ENCODE measurements at regions not wholly inside any gene's neighbourhood (a gene's known extent, or its start where the extent isn't known, plus 50 kb on each side); places are given as distances from the start of the nearest gene placed in this dataset.
"Not testable (repeated sequence)": the region's sequence is repeated elsewhere in the genome, so short reads cannot be mapped to it uniquely, and the experiment has no call there.

DNA sequence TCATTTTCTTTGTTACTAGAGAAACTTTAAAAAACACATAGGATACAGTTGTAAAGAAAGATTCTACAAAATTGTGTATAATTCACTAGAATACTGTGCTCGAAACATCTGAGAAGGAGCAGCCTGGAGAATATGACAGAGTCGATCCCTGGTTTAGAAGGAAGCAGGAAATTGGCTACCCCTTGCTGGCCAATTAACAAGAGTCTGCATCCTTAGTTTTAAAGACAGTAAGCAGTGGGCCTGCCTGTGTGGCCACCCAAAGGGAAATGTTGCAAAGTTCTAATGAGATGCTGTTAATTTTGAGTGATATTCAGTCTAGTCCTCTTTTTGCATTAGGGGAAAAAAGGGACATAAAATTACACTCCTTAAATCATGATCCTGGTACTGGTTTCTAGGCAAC lies 988.6 kb downstream of the PCDH17 start:
- no peak for DNase-seq (ENCODE audit: low spot score)

DNA sequence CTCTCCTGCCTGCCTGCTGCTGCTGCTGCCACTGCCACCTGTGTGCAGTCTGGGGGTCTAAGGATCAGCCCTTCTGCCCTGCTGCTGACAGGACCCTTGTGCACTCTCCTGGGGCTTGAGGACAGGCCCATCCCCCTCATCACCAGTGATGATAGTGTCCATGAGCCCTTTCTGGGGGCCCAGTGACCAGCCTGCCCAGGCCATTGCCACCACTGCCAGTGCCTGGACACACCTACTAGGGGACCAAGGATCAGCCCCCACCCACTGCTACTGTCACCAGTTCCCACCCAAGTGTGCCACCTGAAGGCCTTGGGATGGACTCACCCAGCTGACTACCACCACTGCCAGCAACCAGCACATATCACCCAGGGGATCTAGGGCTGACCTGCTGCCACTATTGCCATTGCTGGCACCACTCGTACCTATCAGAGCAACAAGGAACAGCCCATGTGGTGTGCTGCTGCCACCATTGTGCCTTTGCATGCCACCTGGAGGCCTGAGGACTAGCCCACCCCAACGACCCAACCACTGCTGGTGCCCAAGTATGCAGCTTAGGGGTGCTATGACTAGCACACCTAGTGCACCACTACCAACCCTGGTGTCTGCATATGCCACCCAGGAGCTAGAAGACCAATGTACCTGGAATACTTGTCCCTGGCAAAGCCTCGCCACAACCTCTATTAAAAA lies 994.3 kb downstream of the PCDH17 start:
- DNase-seq (ENCODE audit: low spot score), result no peak

DNA sequence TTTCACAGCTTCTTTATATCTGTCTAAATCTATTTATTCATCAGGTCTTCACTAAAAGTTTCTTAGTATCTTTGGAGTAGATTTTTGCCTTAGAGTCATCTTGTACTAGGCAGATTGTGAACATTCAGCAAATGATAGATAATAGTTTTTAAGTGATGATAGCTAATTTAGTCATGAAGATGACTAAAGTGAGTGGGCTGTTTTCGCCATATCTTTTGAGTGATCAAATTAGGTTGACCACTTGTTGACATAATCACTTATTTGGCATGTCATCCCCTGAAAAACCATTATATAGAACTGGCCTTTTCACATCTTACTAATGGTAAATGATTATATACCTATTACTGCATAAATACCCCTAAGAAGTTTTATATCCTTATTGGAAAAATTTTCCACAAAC lies 999.2 kb downstream of the PCDH17 start:
- no peak for DNase-seq (ENCODE audit: low spot score)

- no peak for DNase-seq (ENCODE audit: low spot score)
Measured at GRCh38 chr13:58633226-58633625, 1001.7 kb downstream of the PCDH17 start.

DNA sequence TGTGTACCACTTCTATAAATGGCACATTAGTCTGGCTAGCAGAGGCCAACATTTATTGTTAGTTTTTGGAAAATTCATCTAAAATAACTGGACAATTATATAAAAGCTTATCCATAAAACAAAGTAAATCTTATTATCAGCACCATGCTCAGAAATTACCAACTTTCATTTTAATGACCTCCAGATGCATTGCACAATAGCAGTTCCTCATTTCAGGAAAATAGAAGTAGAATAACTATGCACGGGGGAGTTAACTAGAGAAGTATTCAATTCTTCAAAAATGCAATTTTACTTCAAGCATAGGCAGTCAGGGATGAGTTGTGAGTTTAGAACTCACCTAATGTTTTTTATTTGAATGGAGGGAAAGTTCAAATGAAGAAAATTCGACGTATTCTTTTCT lies 1023.5 kb downstream of the PCDH17 start:
- DNase-seq (ENCODE audit: low spot score), result no peak

DNA sequence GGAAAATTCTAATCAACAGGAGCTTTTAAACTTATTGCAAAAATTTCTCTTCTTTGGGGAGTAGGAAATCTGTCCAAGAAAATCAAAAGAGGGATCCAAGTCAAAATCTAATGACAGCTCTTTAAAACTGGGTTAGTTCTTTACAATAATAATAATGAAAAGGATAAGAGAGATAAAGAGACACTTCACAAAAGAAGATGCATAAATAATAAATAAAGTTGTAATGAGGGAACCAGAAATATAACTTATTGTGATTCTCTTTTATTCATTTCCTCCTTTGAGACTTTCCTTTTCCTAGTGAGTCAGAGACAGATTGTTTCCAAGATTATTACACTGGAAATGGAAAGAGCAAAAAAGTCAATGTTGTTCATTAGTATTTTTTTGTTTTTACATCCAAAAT lies 1029.3 kb downstream of the PCDH17 start:
- DNase-seq (ENCODE audit: low spot score), result peak; percentile 3

GRCh38 chr13:58666331-58666730 lies 1034.8 kb downstream of the PCDH17 start:
- no peak for DNase-seq (ENCODE audit: low spot score)

- no peak for DNase-seq (ENCODE audit: low spot score)
Measured at GRCh38 chr13:58667096-58667495, 1035.6 kb downstream of the PCDH17 start.

DNA sequence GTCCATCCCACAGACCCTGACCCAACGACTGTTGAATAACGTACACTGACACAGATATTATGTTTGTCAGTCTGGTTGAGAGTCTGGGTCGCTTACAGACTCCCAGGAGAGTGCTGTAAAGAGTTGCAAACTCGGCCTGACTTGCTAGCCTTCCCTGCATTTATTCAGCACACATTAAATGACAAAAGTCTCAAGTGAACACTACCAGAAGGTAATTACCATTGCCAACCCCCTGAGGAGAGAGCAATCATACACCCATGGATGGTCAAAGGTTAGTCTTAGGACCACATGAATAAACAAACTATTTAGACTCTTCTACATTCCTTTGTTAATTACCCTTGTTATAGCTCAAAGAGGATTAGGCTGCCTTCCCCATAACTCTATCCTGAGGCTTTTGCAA lies 1048.6 kb downstream of the PCDH17 start:
- no peak for DNase-seq (ENCODE audit: low spot score)

DNA sequence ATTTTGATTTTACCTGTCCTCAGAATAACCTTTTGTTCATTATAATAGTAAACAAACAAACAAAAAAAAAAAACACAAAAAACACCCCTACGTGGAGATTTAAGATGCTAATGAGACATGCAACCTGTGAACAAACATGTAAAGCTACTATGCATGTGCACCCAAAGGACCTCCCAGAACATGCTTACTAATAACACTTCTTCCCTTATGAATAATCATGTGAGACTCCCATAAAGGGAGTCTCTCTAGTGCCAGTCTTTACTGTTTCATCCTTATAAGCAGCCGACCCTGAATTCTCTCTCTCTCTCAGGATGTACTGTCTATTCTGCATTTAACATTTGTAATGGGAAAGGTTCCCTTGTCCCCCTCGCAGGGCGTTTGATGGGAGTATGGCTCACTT lies 1051.1 kb downstream of the PCDH17 start:
- DNase-seq (ENCODE audit: low spot score), result no peak

GRCh38 chr13:58687148-58687547 lies 1055.6 kb downstream of the PCDH17 start:
- DNase-seq (ENCODE audit: low spot score), result no peak

GRCh38 chr13:58698531-58698930 lies 1067.0 kb downstream of the PCDH17 start:
- DNase-seq (ENCODE audit: low spot score), result no peak

GRCh38 chr13:58704953-58705352 lies 1073.4 kb downstream of the PCDH17 start:
- no peak for DNase-seq (ENCODE audit: low spot score)

DNA sequence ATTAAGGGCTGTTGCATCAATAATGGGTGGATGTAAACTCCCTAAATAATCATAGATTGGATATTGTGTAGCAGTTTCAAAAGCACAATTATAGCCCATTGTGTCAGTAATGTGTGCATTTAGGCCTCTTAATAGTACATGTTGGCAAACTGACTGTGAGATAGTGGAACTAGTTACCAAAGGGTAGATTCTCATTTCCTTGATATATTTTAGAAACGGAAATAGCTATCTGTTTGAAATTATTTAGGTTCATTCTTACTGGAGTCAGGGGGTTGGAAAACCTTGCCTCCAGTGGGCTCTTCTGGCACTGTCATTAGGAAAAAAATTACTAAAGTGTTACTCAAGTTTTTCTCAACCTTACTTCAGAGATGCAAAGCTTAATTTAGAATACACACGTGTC lies 1074.9 kb downstream of the PCDH17 start:
- no peak for DNase-seq (ENCODE audit: low spot score)

DNA sequence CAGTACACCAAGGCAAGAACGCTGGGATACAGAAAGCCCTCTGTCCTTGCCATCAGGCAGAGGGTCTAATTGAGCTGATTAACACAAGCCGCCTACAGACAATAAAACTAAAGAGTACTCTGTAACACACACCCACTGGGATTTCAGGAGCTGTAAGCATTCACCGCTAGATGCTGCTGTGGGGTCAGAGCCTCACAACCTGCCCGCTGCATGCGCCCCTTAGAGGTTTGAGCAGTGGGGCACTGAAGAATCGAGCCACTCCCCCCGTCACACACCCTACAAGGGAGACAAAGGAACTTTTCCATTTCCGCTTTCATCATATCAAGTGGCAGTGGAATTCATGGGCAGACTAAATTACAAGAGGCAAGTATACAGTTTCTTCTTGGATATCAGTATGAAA lies 1080.6 kb downstream of the PCDH17 start:
- no peak for DNase-seq (ENCODE audit: low spot score)

DNA sequence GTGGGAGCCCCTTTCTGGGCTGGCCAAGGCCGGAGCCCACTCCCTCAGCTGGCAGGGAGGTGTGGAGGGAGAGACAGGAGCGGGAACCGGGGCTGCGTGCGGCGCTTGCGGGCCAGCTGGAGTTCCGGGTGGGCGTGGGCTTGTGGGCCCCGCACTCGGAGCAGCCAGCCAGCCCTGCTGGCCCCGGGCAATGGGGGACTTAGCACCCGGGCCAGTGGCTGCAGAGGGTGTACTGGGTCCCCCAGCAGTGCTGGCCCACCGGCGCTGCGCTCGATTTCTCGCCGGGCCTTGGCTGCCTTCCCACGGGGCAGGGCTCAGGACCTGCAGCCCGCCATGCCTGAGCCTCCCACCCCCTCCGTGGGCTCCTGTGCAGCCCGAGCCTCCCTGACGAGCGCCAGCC lies 1082.5 kb downstream of the PCDH17 start:
- not testable (repeated sequence) for DNase-seq (ENCODE audit: low spot score)

DNA sequence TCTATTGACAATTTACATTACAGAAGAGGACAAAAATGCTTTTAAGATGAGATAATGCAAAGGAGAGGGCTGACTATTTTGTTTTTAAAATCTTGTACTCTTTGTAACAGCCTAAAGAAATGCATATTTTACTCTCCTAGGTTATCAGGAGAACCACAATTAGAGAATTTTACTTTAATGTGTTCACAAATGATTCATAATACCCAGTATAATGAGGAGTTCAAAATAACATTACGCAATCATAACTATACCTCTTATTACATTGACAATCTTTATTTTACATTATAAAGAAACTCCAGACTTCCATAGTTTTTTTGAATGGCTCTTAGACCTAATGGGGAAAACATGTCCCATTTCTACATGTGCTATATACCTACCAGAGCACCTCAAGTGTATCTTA lies 1089.7 kb downstream of the PCDH17 start:
- no peak for DNase-seq (ENCODE audit: low spot score)

GRCh38 chr13:58728126-58728525 lies 1096.6 kb downstream of the PCDH17 start:
- no peak for DNase-seq (ENCODE audit: low spot score)

- DNase-seq (ENCODE audit: low spot score), result no peak
Measured at GRCh38 chr13:58729361-58729760, 1097.8 kb downstream of the PCDH17 start.

DNA sequence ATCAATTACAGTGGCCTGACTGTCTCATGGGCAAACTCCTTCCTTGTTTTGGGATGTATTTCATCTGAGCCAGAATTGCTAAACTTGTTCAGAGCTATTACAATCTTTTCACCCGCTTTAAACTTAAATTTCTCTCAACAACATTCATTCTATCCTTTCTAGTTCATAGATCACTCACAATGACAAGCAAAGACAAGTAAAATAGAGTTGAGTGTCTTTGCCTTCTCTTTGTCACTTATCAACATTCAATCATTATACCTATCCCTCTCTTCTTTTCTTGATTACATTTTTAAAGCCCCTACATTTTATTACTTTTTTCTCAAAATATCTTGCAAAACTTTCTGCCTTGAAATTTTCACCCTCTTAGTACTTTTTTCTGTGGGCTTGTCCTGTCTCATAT lies 1113.1 kb downstream of the PCDH17 start:
- no peak for DNase-seq (ENCODE audit: low spot score)

GRCh38 chr13:58767566-58767965 lies 1136.0 kb downstream of the PCDH17 start:
- no peak for DNase-seq (ENCODE audit: low spot score)

- no peak for DNase-seq (ENCODE audit: low spot score)
Measured at GRCh38 chr13:58773280-58773859, 1141.8 kb downstream of the PCDH17 start.

DNA sequence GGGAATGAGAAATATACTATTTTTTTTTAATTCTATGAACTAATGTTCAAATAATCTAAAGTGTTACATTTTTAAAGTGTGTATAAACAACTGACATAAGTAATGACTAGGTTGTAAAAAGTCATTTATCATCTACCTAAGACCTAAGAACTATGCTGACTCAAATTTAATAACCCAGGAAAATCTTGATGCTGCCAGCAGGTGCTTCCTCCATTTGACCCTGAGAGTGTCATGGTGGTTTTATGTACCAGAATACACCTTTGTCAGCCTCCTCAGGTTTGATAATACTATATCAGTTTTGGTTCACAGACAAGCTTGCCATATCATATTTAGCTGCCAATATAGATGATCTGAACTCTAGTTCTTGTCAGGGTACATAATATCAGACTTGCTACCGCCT lies 1151.2 kb downstream of the PCDH17 start:
- DNase-seq (ENCODE audit: low spot score), result no peak

GRCh38 chr13:58792854-58793253 lies 1161.3 kb downstream of the PCDH17 start:
- no peak for DNase-seq (ENCODE audit: low spot score)

All from kidney capillary endothelial cell (primary cell).